Psoas muscle (tissue), 7 donors: ENCODE measurements at regions not wholly inside any gene's neighbourhood (a gene's known extent, or its start where the extent isn't known, plus 50 kb on each side); places are given as distances from the start of the nearest gene placed in this dataset.

Source experiments
- ATAC-seq, 4 donors: fragments of 200-7000 bp; cut with Tn5 transposase; one replicate each; pipeline ENCODE4 v1.9.1; 2020; ENCODE audit warnings: moderate library complexity in 3 of 4, mild to moderate bottlenecking in 2 of 4
- DNase-seq, 2 donors: peaks; one replicate each; pipeline ENCODE4 v3.0.0-alpha.2; 2020
- H3K27ac ChIP-seq: fragments of 200-600 bp; one replicate; pipeline ENCODE4 v1.8.0; 2022
- H3K27me3 ChIP-seq, 3 donors: fragments of 200-600 bp in 1 of 3; one replicate each; pipeline versions ENCODE4 v1.6.1 to v1.8.0; 2013 to 2022; ENCODE audit warnings: low read length in 2 of 3, mild to moderate bottlenecking in 2 of 3, moderate library complexity in 1 of 3; ENCODE audit not compliant: insufficient read depth in 3 of 3
- H3K36me3 ChIP-seq, 2 donors: fragments of 200-600 bp in 1 of 2; one replicate each; pipeline versions ENCODE4 v1.6.1 to v1.8.0; 2013 to 2022; ENCODE audit warnings: low read depth in 1 of 2, mild to moderate bottlenecking in 1 of 2, moderate library complexity in 1 of 2; ENCODE audit not compliant: insufficient read depth in 1 of 2
- H3K4me1 ChIP-seq: fragments of 200-600 bp; one replicate; pipeline ENCODE4 v1.8.0; 2022
- H3K4me3 ChIP-seq: fragments of 200-600 bp; one replicate; pipeline ENCODE4 v1.8.0; 2022; ENCODE audit warnings: mild to moderate bottlenecking
- H3K9me3 ChIP-seq: fragments of 200-600 bp; one replicate; pipeline ENCODE4 v1.8.0; 2022
- WGBS, 3 donors: extraction: QIAGEN DNeasy Blood & Tissue Kit; methylation state at CpG; one replicate each; pipeline versions ENCODE4 v1.1.6 to v1.1.7; 2013; 5-methylcytosine and 5-hydroxymethylcytosine counted together
- intact Hi-C, 2 donors: fragments of 100-400 bp; cut with DNase I; formaldehyde crosslinking; loops; one replicate each; pipeline versions ENCODE4 v1.11.0 to v1.14.2; 2022
- TF ChIP-seq, protein P1 (sequence below): fragments of 200-600 bp; IDR thresholded peaks from one replicate; pipeline ENCODE4 v1.8.0; 2022; ENCODE audit warnings: antibody characterized with exemption
- donor health status: healthy with polysubstance abuse.
- donor health status: DM: no; HTN: no; CAD: no; lungs with moderate emphysema.
- donor health status: Bipolar disorder and iron deficiency.
- donor health status: healthy.
- donor health status: DM: yes; HTN: yes; CAD: no.
- donor health status: DM: no; HTN: no; CAD: no.
- donor health status: DM: yes; HTN: yes; CAD: no.

DNA sequence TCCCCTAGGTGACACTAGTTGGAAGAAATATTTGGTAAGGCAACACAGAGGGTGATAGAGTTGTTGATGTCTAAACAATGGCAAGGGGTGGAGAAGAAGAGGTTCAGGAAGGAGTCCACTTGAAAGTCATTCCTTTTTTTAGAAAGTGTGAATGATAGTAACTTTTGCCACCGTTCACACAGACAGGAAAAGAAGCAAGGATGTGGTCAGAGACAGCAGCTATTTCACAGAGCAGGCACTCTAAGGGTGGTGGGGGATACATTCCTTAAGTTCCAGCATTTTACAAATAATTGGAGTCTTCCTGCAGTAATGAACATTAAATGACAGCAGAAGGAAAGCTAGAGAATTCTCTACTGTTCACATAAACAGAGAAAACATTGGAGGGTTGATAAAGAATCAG lies 75.4 kb upstream of the ZNF385D start:
- no peaks in the 10 kb centered on the region for H3K9me3 ChIP-seq
- WGBS, 3 donors, result 35 to 52% (median 46%) methylated on average over 1 of the region's 1 CpG
- H3K27ac ChIP-seq, result no peak overlapping the region
- H3K36me3 ChIP-seq, result no peaks in the 10 kb centered on the region
- no peaks in the 10 kb centered on the region for H3K27me3 ChIP-seq
- H3K4me3 ChIP-seq, result no peak overlapping the region
- ATAC-seq (no peak), DNase-seq (no peak)
- TF ChIP-seq, protein P1, sequence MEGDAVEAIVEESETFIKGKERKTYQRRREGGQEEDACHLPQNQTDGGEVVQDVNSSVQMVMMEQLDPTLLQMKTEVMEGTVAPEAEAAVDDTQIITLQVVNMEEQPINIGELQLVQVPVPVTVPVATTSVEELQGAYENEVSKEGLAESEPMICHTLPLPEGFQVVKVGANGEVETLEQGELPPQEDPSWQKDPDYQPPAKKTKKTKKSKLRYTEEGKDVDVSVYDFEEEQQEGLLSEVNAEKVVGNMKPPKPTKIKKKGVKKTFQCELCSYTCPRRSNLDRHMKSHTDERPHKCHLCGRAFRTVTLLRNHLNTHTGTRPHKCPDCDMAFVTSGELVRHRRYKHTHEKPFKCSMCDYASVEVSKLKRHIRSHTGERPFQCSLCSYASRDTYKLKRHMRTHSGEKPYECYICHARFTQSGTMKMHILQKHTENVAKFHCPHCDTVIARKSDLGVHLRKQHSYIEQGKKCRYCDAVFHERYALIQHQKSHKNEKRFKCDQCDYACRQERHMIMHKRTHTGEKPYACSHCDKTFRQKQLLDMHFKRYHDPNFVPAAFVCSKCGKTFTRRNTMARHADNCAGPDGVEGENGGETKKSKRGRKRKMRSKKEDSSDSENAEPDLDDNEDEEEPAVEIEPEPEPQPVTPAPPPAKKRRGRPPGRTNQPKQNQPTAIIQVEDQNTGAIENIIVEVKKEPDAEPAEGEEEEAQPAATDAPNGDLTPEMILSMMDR, result no peak
- intact Hi-C loops, result no loop called here
- no peaks in the 10 kb centered on the region for H3K4me1 ChIP-seq

DNA sequence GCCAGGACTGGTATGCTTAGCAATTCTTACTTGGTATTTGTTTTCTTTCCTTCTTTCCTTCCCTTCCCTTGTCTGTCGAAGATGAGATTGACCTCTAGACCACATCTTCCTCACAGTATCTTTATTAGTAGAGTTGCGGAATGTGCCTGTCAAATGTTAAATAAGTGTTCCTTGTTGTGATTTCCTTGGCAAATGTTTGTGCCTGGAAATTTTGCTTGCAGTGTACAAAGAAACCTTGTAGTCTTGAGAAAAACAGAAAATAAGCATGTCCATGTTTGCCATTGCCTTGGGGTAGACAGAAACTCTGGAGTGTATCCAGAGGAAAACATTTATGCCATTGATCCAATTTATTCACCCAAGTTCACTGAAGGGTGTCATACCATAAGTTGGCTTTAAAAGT lies 79.5 kb upstream of the ZNF385D start:
- no peaks in the 10 kb centered on the region for H3K36me3 ChIP-seq
- ATAC-seq (no peak), DNase-seq (no peak)
- intact Hi-C loops, result no loop called here
- H3K4me1 ChIP-seq, result no peaks in the 10 kb centered on the region
- TF ChIP-seq, protein P1, result no peak
- no peak overlapping the region for H3K27ac ChIP-seq
- H3K4me3 ChIP-seq, result no peak overlapping the region
- 88 to 89% (median 88%) methylated on average over 2 of the region's 2 CpGs for WGBS, 3 donors
- no peaks in the 10 kb centered on the region for H3K27me3 ChIP-seq
- no peaks in the 10 kb centered on the region for H3K9me3 ChIP-seq

DNA sequence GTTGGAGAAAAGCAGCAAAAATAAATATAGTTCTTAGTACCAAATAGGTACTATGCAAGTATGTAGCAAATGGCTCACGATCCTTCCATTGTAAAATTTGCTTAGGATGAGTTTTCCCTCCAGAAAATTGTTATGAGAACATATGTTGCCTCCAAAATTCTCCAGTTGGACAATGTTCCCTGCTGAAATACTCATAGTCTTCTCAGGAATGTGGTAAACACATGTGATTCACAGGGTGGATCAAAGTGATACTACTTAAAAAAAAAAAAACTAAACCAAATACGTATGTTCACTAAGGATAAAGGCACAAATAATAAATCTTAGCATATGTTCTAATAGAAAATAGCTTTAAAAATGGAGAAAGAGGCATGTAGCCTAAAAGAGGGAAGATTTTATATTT lies 84.3 kb upstream of the ZNF385D start:
- intact Hi-C loops, result loop anchor here in 1 of 2 donors (5.0 kb wide), 1 partner anchor 83 kb away; the partner anchor contains the start of gene ZNF385D
- DNase-seq, result no peak
- no peak for ATAC-seq
- Histone ChIP-seq H3K27ac (no peak overlapping the region), H3K4me3 (no peak overlapping the region), H3K36me3 (no peaks in the 10 kb centered on the region), H3K9me3 (no peaks in the 10 kb centered on the region), H3K4me1 (no peaks in the 10 kb centered on the region), H3K27me3 (no peaks in the 10 kb centered on the region)
- TF ChIP-seq, protein P1, result no peak
- 76 to 88% (median 86%) methylated on average over 2 of the region's 2 CpGs for WGBS, 3 donors

DNA sequence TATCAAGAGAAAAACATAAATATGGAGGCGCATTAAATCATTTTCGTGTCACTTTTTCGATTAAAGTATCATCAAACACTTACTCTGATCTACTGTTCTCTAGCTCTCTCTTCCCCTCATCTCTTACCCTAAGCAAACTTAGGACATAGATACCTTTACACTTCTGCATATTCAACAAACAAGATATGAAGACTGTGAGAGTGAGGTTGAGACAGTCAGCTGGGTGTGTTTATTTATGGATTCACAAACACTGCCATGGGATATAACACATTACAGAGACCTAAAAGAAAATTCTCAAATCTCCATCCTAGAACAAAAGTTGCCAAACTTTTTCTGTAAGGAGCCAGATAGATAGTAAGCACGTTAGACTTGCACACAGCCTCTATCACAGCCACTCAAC lies 85.2 kb upstream of the ZNF385D start:
- Histone ChIP-seq H3K4me1 (no peaks in the 10 kb centered on the region), H3K36me3 (no peaks in the 10 kb centered on the region), H3K27me3 (no peaks in the 10 kb centered on the region), H3K27ac (no peak overlapping the region), H3K4me3 (no peak overlapping the region), H3K9me3 (no peaks in the 10 kb centered on the region)
- no peak for DNase-seq
- 81 to 86% (median 86%) methylated on average over 4 of the region's 4 CpGs for WGBS, 3 donors
- intact Hi-C loops, result loop anchor here in 1 of 2 donors (5.0 kb wide), 1 partner anchor 84 kb away; the partner anchor contains the start of gene ZNF385D
- no peak for ATAC-seq
- TF ChIP-seq, protein P1, result no peak

DNA sequence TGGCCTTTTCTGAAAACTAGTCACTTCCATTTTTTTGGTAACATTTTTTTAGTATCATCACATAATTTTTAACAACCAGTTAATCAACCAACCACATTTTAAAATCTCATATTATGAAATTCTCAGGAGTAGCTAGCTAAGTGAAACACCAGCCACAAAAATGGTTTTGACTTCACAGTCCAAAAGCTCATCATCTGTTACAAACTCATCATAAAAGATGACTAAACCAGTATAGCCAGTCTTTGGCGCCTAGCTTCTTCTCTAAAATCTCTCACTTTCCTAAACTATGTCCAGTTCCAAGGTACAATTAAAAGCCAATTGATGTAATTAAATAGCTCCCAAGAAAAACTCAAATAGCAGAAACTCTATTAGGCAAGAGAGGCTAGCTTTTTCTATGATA lies 88.2 kb upstream of the ZNF385D start:
- intact Hi-C loops, result loop anchor here in 1 of 2 donors (5.0 kb wide), 1 partner anchor 87 kb away; the partner anchor contains the start of gene ZNF385D
- WGBS, 3 donors, result 27 to 51% (median 37%) methylated on average over 1 of the region's 1 CpG
- no peaks in the 10 kb centered on the region for H3K4me1 ChIP-seq
- H3K4me3 ChIP-seq, result no peak overlapping the region
- no peaks in the 10 kb centered on the region for H3K27me3 ChIP-seq
- no peaks in the 10 kb centered on the region for H3K36me3 ChIP-seq
- DNase-seq (no peak), ATAC-seq (no peak)
- TF ChIP-seq, protein P1, result no peak
- H3K27ac ChIP-seq, result peak overlapping the region; percentile 11
- no peaks in the 10 kb centered on the region for H3K9me3 ChIP-seq
